HepG2 (cell line): ENCODE measurements at regions not wholly inside any gene's neighbourhood (a gene's known extent, or its start where the extent isn't known, plus 50 kb on each side); places are given as distances from the start of the nearest gene placed in this dataset.

Experiments
- ATAC-seq: fragments of 200-7000 bp; cut with Tn5 transposase; 3 replicates; pipeline ENCODE4 v1.9.1; 2020; ENCODE audit warnings: mild to moderate bottlenecking, moderate library complexity
- BruUV-seq: library from RNA; stranded (reverse); fragments of 400-500 nt; replicated peaks from 2 replicates; lab custom pipeline; 2021; lab: Mats Ljungman, UMichigan
- CTCF ChIA-PET: fragments of 300-600 bp; formaldehyde crosslinking; extraction: SDS; loops from one replicate; lab custom pipeline; 2021; ENCODE audit warnings: low total read pairs, inconsistent platforms, low intra/inter-chr PET ratio; lab: Yijun Ruan, JAX
- POLR2A ChIA-PET: fragments of 350-600 bp; sonication (Branson Sonifier 250); formaldehyde crosslinking; loops from one replicate; lab custom pipeline; 2020; ENCODE audit warnings: antibody characterized with exemption, inconsistent platforms; lab: Yijun Ruan, JAX
- DNase-seq: peaks from one replicate; pipeline ENCODE4 v3.0.0-alpha.2; 2015; ENCODE audit warnings: low spot score
- FAIRE-seq: peaks from 3 replicates; lab custom pipeline; 2011; peaks lifted over from hg19 to GRCh38; lab: Jason Lieb, UNC
- H2AFZ ChIP-seq: one replicate; pipeline ENCODE4 v1.6.1; 2011; ENCODE audit warnings: low read length, inconsistent platforms
- H3K27ac ChIP-seq: fragments of 300-600 bp; 3 replicates; pipeline ENCODE4 v1.8.0; 2011; ENCODE audit warnings: mixed run types, mild to moderate bottlenecking, mixed read lengths, low read length, inconsistent platforms; ENCODE audit not compliant: insufficient read depth; ENCODE audit errors: extremely low read length
- H3K27me3 ChIP-seq, 2 experiments: fragments of 200-600 bp in 1 of 2; 2 replicates in 1 of 2; 3 replicates in 1 of 2; pipeline versions ENCODE4 v1.6.0 to v1.8.0; 2011; ENCODE audit warnings: low read length in 2 of 2, mild to moderate bottlenecking in 2 of 2, moderate library complexity in 2 of 2, inconsistent platforms in 1 of 2; ENCODE audit not compliant: insufficient read depth in 2 of 2, control insufficient read depth in 1 of 2
- H3K36me3 ChIP-seq, 2 experiments: fragments of 200-600 bp in 1 of 2; replicated peaks in 1 of 2; 2 replicates in 1 of 2; 3 replicates in 1 of 2; pipeline versions ENCODE4 v1.5.1 to v1.8.0; 2011; ENCODE audit warnings: low read length in 2 of 2, inconsistent platforms in 1 of 2; ENCODE audit not compliant: insufficient read depth in 2 of 2, control insufficient read depth in 1 of 2
- H3K4me1 ChIP-seq: 2 replicates; pipeline ENCODE4 v1.5.1; 2012; ENCODE audit warnings: low read length, inconsistent platforms; ENCODE audit not compliant: insufficient read depth
- H3K4me2 ChIP-seq: 2 replicates; pipeline ENCODE4 v1.6.0; 2011; ENCODE audit warnings: low read depth, low read length, inconsistent platforms
- H3K4me3 ChIP-seq, 3 experiments: fragments of 200-600 bp in 1 of 3; sonication (generic), shearing (Covaris generic) in 1 of 3; replicated peaks in 1 of 3; 2 replicates each; pipeline ENCODE4 v1.5.1; 2011 to 2016; ENCODE audit warnings: low read length in 3 of 3, inconsistent platforms in 2 of 3, low read depth in 2 of 3, mild to moderate bottlenecking in 2 of 3, control low read depth in 1 of 3, mixed read lengths in 1 of 3; ENCODE audit not compliant: insufficient read depth in 1 of 3
- H3K79me2 ChIP-seq: one replicate; pipeline ENCODE4 v1.6.1; 2011; ENCODE audit warnings: low read length, inconsistent platforms; ENCODE audit not compliant: insufficient read depth
- H3K9ac ChIP-seq: 2 replicates; pipeline ENCODE4 v1.6.0; 2011; ENCODE audit warnings: mild to moderate bottlenecking, low read depth, low read length, inconsistent platforms; ENCODE audit not compliant: insufficient read depth
- H3K9me3 ChIP-seq: 2 replicates; pipeline ENCODE4 v1.5.1; 2012; ENCODE audit warnings: mild to moderate bottlenecking, low read length
- H4K20me1 ChIP-seq: 2 replicates; pipeline ENCODE4 v1.6.0; 2011; ENCODE audit warnings: inconsistent platforms, mild to moderate bottlenecking, low read length, moderate library complexity; ENCODE audit not compliant: insufficient read depth
- CENPX ChIP-seq: sonication (generic); formaldehyde crosslinking; IDR thresholded peaks from 2 replicates; pipeline ENCODE4 v1.9.0; 2021; ENCODE audit warnings: mild to moderate bottlenecking, missing genetic modification reagents, moderate library complexity
- GPBP1L1 ChIP-seq: sonication (generic); formaldehyde crosslinking; IDR thresholded peaks from 2 replicates; pipeline ENCODE4 v1.5.0; 2020; ENCODE audit warnings: mild to moderate bottlenecking, missing genetic modification reagents
- HNRNPLL ChIP-seq: fragments of 200-400 bp; formaldehyde crosslinking; IDR thresholded peaks from 2 replicates; pipeline ENCODE4 v1.6.1; 2017; ENCODE audit warnings: mild to moderate bottlenecking, low read depth, low read length; ENCODE audit not compliant: poor library complexity, severe bottlenecking
- IKZF4 ChIP-seq: sonication (generic); formaldehyde crosslinking; IDR thresholded peaks from 2 replicates; pipeline ENCODE4 v1.5.1; 2020; ENCODE audit warnings: borderline replicate concordance, mild to moderate bottlenecking, low read depth, missing genetic modification reagents; ENCODE audit errors: not compliant biosample characterization
- LBX2 ChIP-seq: sonication (generic); formaldehyde crosslinking; IDR thresholded peaks from 2 replicates; pipeline ENCODE4 v1.5.0; 2020; ENCODE audit warnings: missing genetic modification reagents, mild to moderate bottlenecking, borderline replicate concordance
- MTA3 ChIP-seq: sonication (generic); formaldehyde crosslinking; IDR thresholded peaks from 2 replicates; pipeline ENCODE4 v1.4.0; 2020; ENCODE audit warnings: missing genetic modification reagents
- PBX2 ChIP-seq: IDR thresholded peaks from 2 replicates; pipeline ENCODE4 v1.6.1; 2016; ENCODE audit warnings: control low read depth
- SIN3B ChIP-seq: fragments of 150-350 bp; IDR thresholded peaks from 2 replicates; pipeline ENCODE4 v1.6.1; 2014; ENCODE audit warnings: low read length
- SNAI1 ChIP-seq: sonication (generic); formaldehyde crosslinking; IDR thresholded peaks from 2 replicates; pipeline ENCODE4 v1.5.0; 2020; ENCODE audit warnings: mild to moderate bottlenecking, missing genetic modification reagents, borderline replicate concordance
- THAP11 ChIP-seq: IDR thresholded peaks from 2 replicates; pipeline ENCODE4 v1.6.1; 2016; ENCODE audit warnings: missing biosample characterization, missing genetic modification reagents
- ZMAT5 ChIP-seq: sonication (generic); formaldehyde crosslinking; IDR thresholded peaks from 2 replicates; pipeline ENCODE4 v1.5.0; 2020; ENCODE audit warnings: mild to moderate bottlenecking, low read depth, missing genetic modification reagents, borderline replicate concordance
- ZNF260 ChIP-seq: sonication (generic); formaldehyde crosslinking; IDR thresholded peaks from 2 replicates; pipeline ENCODE4 v1.4.0; 2020; ENCODE audit warnings: missing genetic modification reagents, low read depth, mild to moderate bottlenecking, borderline replicate concordance
- ZNF550 ChIP-seq: sonication (generic); formaldehyde crosslinking; IDR thresholded peaks from 2 replicates; pipeline ENCODE4 v1.4.0; 2020; ENCODE audit warnings: mild to moderate bottlenecking, missing genetic modification reagents, borderline replicate concordance
- ZNF839 ChIP-seq: sonication (generic); formaldehyde crosslinking; IDR thresholded peaks from 2 replicates; pipeline ENCODE4 v1.4.0; 2020; ENCODE audit warnings: missing genetic modification reagents, mild to moderate bottlenecking, borderline replicate concordance
- WGBS: methylation state at CpG from one replicate; pipeline ENCODE4 v1.1.6; 2017; ENCODE audit warnings: low lambda C conversion rate; 5-methylcytosine and 5-hydroxymethylcytosine counted together
- in situ Hi-C: cut with HindIII; loops from 2 replicates; pipeline ENCODE4 v1.10.0; 2017; ENCODE audit warnings: low pct_unique_long_range_greater_than_20kb; ENCODE audit not compliant: extremely low pct_ligation_motif_present
- intact Hi-C: fragments of 100-400 bp; cut with micrococcal nuclease; formaldehyde crosslinking; loops from one replicate; pipeline ENCODE4 v1.10.0; 2022; ENCODE audit not compliant: unreplicated experiment

- H3K4me1 ChIP-seq, result no peaks in the 10 kb centered on the region
- no peak for TF ChIP-seq PBX2
- TF ChIP-seq, all 625 proteins: peak for 0
- Histone ChIP-seq H3K9me3 (no peaks in the 10 kb centered on the region), H3K9ac (no peak overlapping the region), H3K4me2 (no peak overlapping the region), H3K79me2 (no peaks in the 10 kb centered on the region), H3K27me3 (no peaks in the 10 kb centered on the region), H3K27ac (no peak overlapping the region), H3K36me3 (no peaks in the 10 kb centered on the region), H3K4me3 (no peak overlapping the region), H4K20me1 (no peaks in the 10 kb centered on the region), H2AFZ (no peak overlapping the region)
- 0% methylated on average over 1 of the region's 1 CpG for WGBS
- no TSS peak for BruUV-seq
- in situ Hi-C loops, result no loop called here
- ATAC-seq (no peak), FAIRE-seq (no peak), DNase-seq (no peak)
- POLR2A ChIA-PET, result no interaction called here
- intact Hi-C loops, result no loop called here
- CTCF ChIA-PET, result no interaction called here
Observed at GRCh38 chr1:195979646-195980045, 628.6 kb downstream of the KCNT2 start.

- H3K36me3 ChIP-seq, result no peaks in the 10 kb centered on the region
- intact Hi-C loops (no loop called here), in situ Hi-C loops (no loop called here)
- DNase-seq (no peak), FAIRE-seq (no peak), ATAC-seq (no peak)
- H3K27me3 ChIP-seq, result no peaks in the 10 kb centered on the region
- H3K9ac ChIP-seq, result no peak overlapping the region
- H2AFZ ChIP-seq, result no peak overlapping the region
- no peak overlapping the region for H3K4me3 ChIP-seq
- ChIA-PET POLR2A (no interaction called here), CTCF (no interaction called here)
- 0% methylated on average over 1 of the region's 1 CpG for WGBS
- no peak overlapping the region for H3K27ac ChIP-seq
- no peaks in the 10 kb centered on the region for H3K4me1 ChIP-seq
- BruUV-seq, result no TSS peak
- H3K9me3 ChIP-seq, result no peaks in the 10 kb centered on the region
- H3K4me2 ChIP-seq, result no peak overlapping the region
- no peaks in the 10 kb centered on the region for H3K79me2 ChIP-seq
- no peaks in the 10 kb centered on the region for H4K20me1 ChIP-seq
- TF ChIP-seq SIN3B (no peak), IKZF4 (no peak), HNRNPLL (no peak), ZNF260 (CRISPR knock-in tag) (no peak), ZNF839 (CRISPR knock-in tag) (no peak), ZMAT5 (CRISPR knock-in tag) (no peak), GPBP1L1 (CRISPR knock-in tag) (no peak), SNAI1 (no peak), LBX2 (CRISPR knock-in tag) (no peak), ZNF550 (CRISPR knock-in tag) (no peak), CENPX (CRISPR knock-in tag) (no peak), MTA3 (no peak), THAP11 (no peak)
Observed at GRCh38 chr1:195973311-195973904, 634.8 kb downstream of the KCNT2 start.
